Immature natural killer cell (primary cell): ENCODE measurements at regions not wholly inside any gene's neighbourhood (a gene's known extent, or its start where the extent isn't known, plus 50 kb on each side); places are given as distances from the start of the nearest gene placed in this dataset.
"Not testable (repeated sequence)": the region's sequence is repeated elsewhere in the genome, so short reads cannot be mapped to it uniquely, and the experiment has no call there.

Experiments
- DNase-seq, 3 donors: peaks; one replicate each; pipeline ENCODE4 v3.0.0; 2022; ENCODE audit warnings: mixed read lengths in 1 of 3
- H3K27ac Mint-ChIP-seq, 6 donors: one replicate each; pipeline ENCODE4 v1.8.0; 2020; ENCODE audit warnings: mixed read lengths in 6 of 6, mild to moderate bottlenecking in 5 of 6, inconsistent platforms in 4 of 6, moderate library complexity in 3 of 6
- H3K27me3 Mint-ChIP-seq, 3 donors: one replicate each; pipeline ENCODE4 v1.8.0; 2020 to 2021; ENCODE audit warnings: low read depth in 3 of 3, mild to moderate bottlenecking in 3 of 3, mixed read lengths in 3 of 3, moderate library complexity in 3 of 3, inconsistent platforms in 1 of 3
- H3K36me3 Mint-ChIP-seq, 3 donors: one replicate each; pipeline ENCODE4 v1.8.0; 2020; ENCODE audit warnings: mixed read lengths in 3 of 3, inconsistent platforms in 2 of 3, mild to moderate bottlenecking in 2 of 3
- H3K4me1 Mint-ChIP-seq, 2 donors: one replicate each; pipeline ENCODE4 v1.8.0; 2020; ENCODE audit warnings: inconsistent platforms in 2 of 2, mild to moderate bottlenecking in 2 of 2, mixed read lengths in 2 of 2, moderate library complexity in 1 of 2
- H3K4me3 Mint-ChIP-seq, 5 donors: one replicate each; pipeline ENCODE4 v1.8.0; 2020; ENCODE audit warnings: mild to moderate bottlenecking in 5 of 5, mixed read lengths in 5 of 5, inconsistent platforms in 3 of 5, moderate library complexity in 3 of 5
- H3K9me3 Mint-ChIP-seq, 6 donors: one replicate each; pipeline ENCODE4 v1.8.0; 2020; ENCODE audit warnings: mild to moderate bottlenecking in 6 of 6, mixed read lengths in 6 of 6, inconsistent platforms in 4 of 6, moderate library complexity in 3 of 6

DNA sequence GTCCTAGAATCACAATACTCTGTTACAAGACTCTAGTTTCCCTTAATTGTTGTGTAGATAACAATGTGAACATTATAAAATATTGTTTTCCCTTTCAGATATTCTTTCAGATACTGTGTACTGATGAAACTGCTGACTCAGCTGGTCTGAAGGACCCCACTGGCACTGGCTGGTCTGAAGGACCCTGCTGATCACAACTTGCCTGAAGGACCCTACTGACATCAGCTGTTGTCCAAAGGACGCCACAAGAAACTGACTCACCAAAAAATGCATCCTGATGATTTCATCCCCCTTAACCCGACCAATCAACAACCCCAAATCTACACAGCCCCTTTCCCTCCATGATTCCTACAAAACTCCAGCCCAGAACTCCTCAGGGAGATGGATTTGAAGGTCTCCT is 258.8 kb upstream of the GNPDA2 start:
- Mint-ChIP-seq H3K4me3 (no peak overlapping the region), H3K36me3 (no peaks in the 10 kb centered on the region), H3K9me3 (peaks cover 11 to 39% (median 19%) of the 10 kb centered on the region in 6 donors), H3K27ac (no peak overlapping the region), H3K27me3 (peaks cover 0 to 3% (median 0%) of the 10 kb centered on the region in 3 donors), H3K4me1 (no peaks in the 10 kb centered on the region)
- DNase-seq = no peak

DNA sequence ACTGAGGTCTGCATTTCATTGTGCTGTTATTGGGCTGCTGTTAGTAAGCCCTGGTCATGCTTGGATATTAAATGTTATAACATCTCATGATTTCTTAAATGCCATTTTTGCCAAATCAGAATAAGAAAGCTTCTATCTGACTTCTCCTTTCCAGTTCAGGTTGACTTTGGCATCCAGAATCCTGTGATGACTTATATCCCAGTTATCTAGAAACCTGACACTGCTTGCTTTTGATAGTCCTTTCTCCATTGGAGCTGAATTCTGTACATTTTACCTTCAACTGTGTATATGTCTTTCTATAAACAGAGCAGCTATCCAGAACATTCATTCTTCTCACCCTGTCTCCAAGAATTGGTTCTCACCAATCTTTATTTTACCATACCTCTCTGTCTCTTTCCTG is 257.7 kb upstream of the GNPDA2 start:
- H3K27me3 Mint-ChIP-seq = peaks cover 0 to 3% (median 0%) of the 10 kb centered on the region in 3 donors
- no peaks in the 10 kb centered on the region for H3K36me3 Mint-ChIP-seq
- H3K27ac Mint-ChIP-seq = no peak overlapping the region
- no peak for DNase-seq
- H3K9me3 Mint-ChIP-seq = peaks cover 13 to 35% (median 17%) of the 10 kb centered on the region in 6 donors
- H3K4me1 Mint-ChIP-seq = no peaks in the 10 kb centered on the region
- no peak overlapping the region for H3K4me3 Mint-ChIP-seq

DNA sequence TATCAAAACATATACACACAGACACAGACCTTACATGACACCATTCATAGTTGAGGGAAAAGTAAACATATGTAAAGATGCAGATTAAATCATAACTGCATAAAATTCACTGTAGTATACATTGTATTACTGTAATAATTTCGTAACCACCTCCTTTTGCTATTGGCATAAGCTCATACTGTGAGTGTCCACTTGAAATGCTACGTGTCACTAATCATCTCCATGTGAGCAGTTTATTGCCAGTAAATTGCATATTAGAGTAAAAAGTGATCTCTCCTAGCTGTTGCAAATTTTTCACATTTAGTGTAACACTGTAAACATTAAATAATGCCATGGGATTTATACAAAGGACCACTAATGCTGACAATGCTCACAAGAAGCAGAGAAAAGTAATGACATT is 256.7 kb upstream of the GNPDA2 start:
- H3K4me1 Mint-ChIP-seq = no peaks in the 10 kb centered on the region
- peaks cover 0 to 3% (median 0%) of the 10 kb centered on the region in 3 donors for H3K27me3 Mint-ChIP-seq
- no peak overlapping the region for H3K4me3 Mint-ChIP-seq
- no peak overlapping the region for H3K27ac Mint-ChIP-seq
- DNase-seq = no peak
- no peaks in the 10 kb centered on the region for H3K36me3 Mint-ChIP-seq
- H3K9me3 Mint-ChIP-seq = peaks cover 10 to 28% (median 12%) of the 10 kb centered on the region in 6 donors

DNA sequence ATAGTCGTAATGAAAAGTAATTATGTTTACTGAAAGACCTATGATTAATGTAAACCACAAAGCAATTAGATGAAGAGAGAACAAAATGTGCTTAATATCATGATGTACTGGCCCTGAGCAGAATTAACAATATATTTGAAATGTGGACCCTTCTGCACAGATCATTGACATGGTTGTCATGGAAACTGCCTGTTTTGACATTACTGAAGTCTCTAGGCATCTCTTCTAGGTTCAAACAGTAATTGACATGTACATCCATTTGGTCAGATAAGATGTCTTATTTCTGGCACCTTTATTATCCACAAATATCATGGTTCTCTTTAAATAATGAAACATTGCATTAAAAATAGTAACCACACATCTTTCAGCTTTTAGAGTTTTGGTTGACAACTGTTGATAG is 251.7 kb upstream of the GNPDA2 start:
- DNase-seq = no peak
- no peak overlapping the region for H3K4me3 Mint-ChIP-seq
- no peak overlapping the region for H3K27ac Mint-ChIP-seq
- peaks cover 3 to 17% (median 8%) of the 10 kb centered on the region in 6 donors for H3K9me3 Mint-ChIP-seq
- H3K4me1 Mint-ChIP-seq = no peaks in the 10 kb centered on the region
- H3K27me3 Mint-ChIP-seq = no peaks in the 10 kb centered on the region
- no peaks in the 10 kb centered on the region for H3K36me3 Mint-ChIP-seq

DNA sequence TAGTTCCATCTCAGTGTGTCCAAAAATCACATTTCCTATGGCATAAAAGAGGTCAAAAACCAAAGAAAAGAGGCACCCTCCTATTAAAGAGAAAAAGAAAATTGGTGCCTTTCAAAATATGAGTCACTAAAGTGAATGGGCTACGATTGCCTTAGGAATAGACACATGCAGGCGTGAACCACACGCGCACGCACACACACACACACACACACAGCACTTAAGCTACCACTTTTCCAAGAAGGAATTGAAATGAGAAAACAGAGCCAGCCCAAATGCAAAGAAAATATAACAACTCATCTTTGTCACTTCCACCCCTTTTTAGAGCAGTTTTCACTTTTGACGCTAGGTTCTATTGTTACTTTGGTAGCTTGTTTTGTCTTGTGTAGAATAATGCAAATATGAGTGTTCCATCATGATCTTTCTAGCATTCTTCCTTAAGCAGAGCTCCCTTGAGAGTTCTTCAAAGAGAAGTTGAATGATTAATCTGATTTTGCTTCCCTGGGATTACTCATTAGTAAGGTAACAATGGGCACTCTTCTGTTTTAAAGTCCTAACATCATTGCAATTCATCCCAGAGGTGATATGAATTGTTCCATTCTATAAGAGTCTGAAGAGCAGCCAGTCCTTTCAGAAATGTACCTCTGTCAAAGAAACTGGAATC is 239.2 kb upstream of the GNPDA2 start:
- peaks cover 13 to 46% (median 28%) of the 10 kb centered on the region in 6 donors for H3K9me3 Mint-ChIP-seq
- H3K27me3 Mint-ChIP-seq = no peaks in the 10 kb centered on the region
- no peak overlapping the region for H3K4me3 Mint-ChIP-seq
- H3K4me1 Mint-ChIP-seq = no peaks in the 10 kb centered on the region
- no peak for DNase-seq
- no peak overlapping the region for H3K27ac Mint-ChIP-seq
- no peaks in the 10 kb centered on the region for H3K36me3 Mint-ChIP-seq

DNA sequence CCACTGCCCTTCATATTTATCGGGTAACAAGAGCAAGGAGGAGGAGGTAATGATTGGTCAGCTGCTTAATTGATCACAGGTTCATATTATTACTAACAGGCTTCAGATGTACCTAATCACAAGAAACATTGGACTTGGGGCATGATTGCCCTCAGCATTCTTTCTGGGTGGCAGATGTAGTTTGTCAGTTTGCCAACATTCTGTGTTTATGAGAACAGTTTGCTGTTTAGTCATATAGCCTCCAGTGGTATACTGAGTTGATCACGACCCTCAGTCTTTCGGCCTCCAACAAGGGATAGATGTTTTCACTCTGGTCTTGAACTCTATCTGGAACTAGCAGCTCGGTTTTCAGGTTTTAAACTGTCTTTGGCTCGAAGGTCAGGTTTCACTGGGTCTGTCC is 237.7 kb upstream of the GNPDA2 start:
- DNase-seq, H3K4me1 Mint-ChIP-seq, H3K4me3 Mint-ChIP-seq, H3K36me3 Mint-ChIP-seq, H3K27me3 Mint-ChIP-seq, H3K27ac Mint-ChIP-seq: not testable (repeated sequence)
- peaks cover 15 to 59% (median 33%) of the 10 kb centered on the region in 6 donors for H3K9me3 Mint-ChIP-seq

DNA sequence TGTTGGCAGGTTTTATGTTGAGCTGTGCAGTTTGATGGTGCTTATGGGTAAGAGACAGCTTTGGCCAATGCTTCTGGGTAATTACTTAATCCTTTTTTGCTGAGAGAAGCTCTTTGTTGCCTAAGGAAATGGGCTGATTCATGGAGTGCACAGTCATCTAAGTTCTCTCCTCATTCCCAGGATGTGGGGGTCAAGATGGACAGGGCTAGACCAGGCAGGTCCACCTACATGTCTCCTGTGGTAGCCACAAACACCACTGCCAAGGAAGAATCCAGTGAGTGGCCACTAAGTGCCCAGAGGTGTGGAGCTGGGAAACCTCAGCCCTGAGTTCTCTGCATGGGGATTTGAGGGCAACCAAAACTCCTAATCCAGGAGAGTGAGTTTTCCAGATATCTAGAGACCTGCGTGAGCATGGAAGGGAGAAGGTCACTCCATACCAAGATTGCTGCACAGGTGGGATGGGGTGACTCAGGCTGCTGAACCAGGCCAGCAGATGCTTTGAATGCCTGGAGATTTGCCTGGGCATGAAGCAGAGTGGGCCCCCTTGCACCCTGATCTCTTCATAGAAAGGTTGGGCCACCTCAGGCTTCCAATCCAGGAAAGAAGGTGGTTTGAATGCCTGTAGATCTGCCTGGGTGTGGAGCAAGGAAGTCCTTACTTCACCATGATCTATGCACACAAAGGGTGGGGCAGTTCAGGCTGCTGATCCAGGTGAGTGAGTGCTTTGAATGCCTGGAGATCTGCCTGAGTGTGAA is 234.8 kb upstream of the GNPDA2 start:
- Mint-ChIP-seq H3K36me3 (no peaks in the 10 kb centered on the region), H3K4me3 (no peak overlapping the region), H3K27me3 (no peaks in the 10 kb centered on the region), H3K27ac (no peak overlapping the region), H3K4me1 (no peaks in the 10 kb centered on the region), H3K9me3 (peaks cover 18 to 62% (median 42%) of the 10 kb centered on the region in 6 donors)
- DNase-seq = no peak

DNA sequence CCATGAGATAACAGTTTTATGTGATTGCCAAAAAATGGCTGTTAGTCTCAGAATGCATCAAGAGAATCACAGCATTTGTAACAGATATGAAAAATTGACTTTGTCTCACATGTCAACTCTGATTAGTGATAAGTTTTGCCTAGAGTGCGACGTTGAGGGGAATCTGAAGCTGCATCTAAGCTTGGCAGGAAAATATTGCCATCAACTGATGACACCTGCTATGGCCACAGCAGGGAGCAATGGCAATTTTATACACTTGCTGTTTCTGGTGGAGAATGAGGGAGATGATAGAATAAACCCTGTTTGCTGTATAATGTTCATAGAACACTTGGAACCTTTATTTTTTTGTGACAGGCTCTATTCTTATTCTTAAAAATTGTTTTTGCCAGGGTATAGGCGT is 205.4 kb upstream of the GNPDA2 start:
- H3K27me3 Mint-ChIP-seq = peaks cover 0 to 1% (median 0%) of the 10 kb centered on the region in 3 donors
- H3K36me3 Mint-ChIP-seq = no peaks in the 10 kb centered on the region
- no peak overlapping the region for H3K4me3 Mint-ChIP-seq
- no peaks in the 10 kb centered on the region for H3K4me1 Mint-ChIP-seq
- peaks cover 2 to 9% (median 6%) of the 10 kb centered on the region in 6 donors for H3K9me3 Mint-ChIP-seq
- H3K27ac Mint-ChIP-seq = no peak overlapping the region
- no peak for DNase-seq

DNA sequence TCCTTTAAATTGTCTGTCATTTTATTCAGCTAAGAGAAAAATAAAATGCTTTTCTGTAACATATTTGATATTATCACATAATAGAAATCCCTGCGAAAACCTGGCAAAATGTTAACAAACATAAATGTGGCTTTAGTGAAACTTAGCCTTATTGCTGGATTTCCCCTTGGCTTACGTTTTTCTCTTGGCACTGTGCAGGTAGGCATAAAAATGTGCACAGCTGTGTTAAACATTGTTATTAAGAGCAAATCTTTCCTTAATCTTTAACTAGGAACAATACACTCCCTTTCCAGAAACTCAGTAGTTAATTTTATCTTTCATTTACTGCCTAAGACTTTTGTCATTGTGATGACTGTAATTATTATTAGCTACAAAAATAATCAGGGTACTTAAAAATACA is 202.4 kb upstream of the GNPDA2 start:
- Mint-ChIP-seq H3K27me3 (peaks cover 0 to 5% (median 0%) of the 10 kb centered on the region in 3 donors), H3K9me3 (peaks cover 0 to 10% (median 4%) of the 10 kb centered on the region in 6 donors), H3K36me3 (no peaks in the 10 kb centered on the region), H3K27ac (no peak overlapping the region), H3K4me3 (no peak overlapping the region), H3K4me1 (no peaks in the 10 kb centered on the region)
- no peak for DNase-seq

DNA sequence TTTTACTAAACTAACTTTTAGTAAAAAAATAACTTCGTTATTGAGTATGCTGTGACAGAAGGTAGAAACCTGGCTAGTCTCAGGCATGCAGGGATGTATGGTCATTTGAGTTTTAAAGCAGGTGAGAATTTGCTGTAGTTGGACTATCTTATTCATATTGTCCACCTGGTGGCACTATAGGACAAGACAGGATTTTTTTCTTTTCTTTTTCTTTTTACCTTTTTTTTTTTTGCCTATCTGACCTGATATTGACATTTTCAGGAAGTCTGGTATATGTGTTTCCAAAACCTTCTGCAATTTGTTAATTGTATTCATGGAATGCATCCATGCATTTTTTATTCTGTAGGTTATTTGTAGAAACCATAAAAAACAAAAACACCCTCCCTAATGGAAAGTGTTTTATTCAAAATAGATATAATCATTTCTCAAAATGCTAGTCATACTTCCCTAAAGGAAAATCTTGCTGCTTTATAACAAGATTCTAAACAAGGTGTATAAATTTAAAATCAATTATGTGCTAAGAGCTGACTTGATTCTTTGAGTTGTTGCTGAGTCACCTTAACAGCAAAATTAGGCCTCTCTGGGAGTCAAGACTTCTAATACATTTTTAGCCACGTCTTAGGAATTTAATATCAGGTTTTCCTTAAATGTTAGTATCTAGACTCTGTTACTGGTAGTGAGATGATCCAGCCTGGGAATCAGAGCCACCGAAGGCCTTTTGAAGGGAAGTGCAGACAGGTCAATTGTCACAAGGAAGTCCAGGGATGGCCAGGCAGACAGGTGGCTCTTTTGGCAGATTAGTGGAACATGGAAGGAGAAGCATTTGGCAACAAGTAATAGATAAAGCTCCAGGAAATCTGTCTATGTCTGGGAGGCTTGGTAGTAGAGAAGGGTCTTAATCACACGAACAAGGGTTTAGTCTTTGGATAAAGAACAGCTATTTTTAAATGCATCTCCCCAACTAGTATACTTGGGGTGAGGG is 201.3 kb upstream of the GNPDA2 start:
- Mint-ChIP-seq H3K4me3 (no peak overlapping the region), H3K36me3 (no peaks in the 10 kb centered on the region), H3K27me3 (peaks cover 0 to 5% (median 0%) of the 10 kb centered on the region in 3 donors), H3K9me3 (peaks cover 0 to 10% (median 4%) of the 10 kb centered on the region in 6 donors), H3K27ac (no peak overlapping the region), H3K4me1 (no peaks in the 10 kb centered on the region)
- DNase-seq = no peak

DNA sequence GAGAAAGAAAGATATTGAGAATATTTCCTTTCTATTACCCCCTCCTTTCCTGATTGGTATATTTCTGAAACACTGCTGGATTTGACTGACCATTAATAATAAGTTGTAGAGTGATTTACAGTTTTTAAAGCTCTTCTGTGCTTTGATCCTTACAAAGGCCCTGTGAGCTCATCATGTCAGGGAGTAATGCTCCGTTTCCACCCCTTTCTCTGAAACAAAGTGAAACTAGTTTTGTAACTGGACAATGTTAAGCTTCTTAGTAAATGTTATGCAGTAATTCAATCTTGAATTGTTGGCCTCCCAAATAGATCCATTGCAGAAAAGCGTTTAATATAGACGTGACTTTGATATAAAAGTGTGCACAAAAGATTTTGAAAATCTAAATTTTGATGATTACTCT is 190.1 kb upstream of the GNPDA2 start:
- H3K36me3 Mint-ChIP-seq = no peaks in the 10 kb centered on the region
- no peak overlapping the region for H3K27ac Mint-ChIP-seq
- no peaks in the 10 kb centered on the region for H3K27me3 Mint-ChIP-seq
- H3K4me1 Mint-ChIP-seq = no peaks in the 10 kb centered on the region
- peaks cover 0 to 18% (median 12%) of the 10 kb centered on the region in 6 donors for H3K9me3 Mint-ChIP-seq
- peak overlapping the region in 3 of 5 donors; percentile 10 to 47 (median 25) for H3K4me3 Mint-ChIP-seq
- DNase-seq = no peak

DNA sequence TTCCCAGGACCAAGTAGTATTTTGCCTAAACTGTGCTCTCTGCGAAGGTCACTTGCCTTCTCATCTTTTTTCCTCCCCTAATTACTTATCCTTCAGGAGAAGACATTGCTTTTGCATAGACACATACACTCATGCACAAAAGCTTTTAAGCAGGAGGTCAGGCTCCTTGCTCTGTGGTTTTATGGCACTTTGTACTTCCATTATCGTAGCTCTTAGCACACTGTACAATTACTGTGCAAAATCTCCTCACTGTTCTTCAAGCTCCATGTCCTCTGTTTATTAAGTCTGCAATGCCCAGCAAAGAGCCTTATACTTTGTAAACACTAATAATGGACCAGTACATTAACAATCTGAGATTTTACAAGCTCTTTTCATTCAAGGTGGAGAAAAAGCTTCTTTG is 188.4 kb upstream of the GNPDA2 start:
- H3K36me3 Mint-ChIP-seq = no peaks in the 10 kb centered on the region
- H3K4me3 Mint-ChIP-seq = no peak overlapping the region
- no peak overlapping the region for H3K27ac Mint-ChIP-seq
- no peaks in the 10 kb centered on the region for H3K4me1 Mint-ChIP-seq
- H3K9me3 Mint-ChIP-seq = peaks cover 0 to 18% (median 11%) of the 10 kb centered on the region in 6 donors
- no peaks in the 10 kb centered on the region for H3K27me3 Mint-ChIP-seq
- DNase-seq = no peak

DNA sequence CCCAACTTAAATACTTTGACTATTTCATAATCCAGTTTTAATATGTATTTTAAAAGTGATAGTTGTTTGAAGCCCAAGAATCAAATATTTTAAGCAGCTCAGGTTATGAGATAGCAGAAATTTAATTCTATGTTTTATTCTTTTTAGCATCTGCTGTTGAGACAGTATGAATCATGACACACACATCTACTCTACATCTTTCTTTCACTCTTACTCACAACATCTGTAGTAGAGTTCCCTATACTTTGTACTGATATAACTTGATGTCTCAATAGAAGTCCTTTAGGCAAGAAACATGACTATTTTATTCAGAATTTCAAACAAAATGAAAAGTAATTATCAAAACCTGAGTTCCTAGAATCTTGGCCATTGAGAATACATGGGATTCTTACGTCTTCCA is 187.9 kb upstream of the GNPDA2 start:
- no peaks in the 10 kb centered on the region for H3K27me3 Mint-ChIP-seq
- H3K9me3 Mint-ChIP-seq = peaks cover 0 to 15% (median 9%) of the 10 kb centered on the region in 6 donors
- no peak for DNase-seq
- H3K36me3 Mint-ChIP-seq = no peaks in the 10 kb centered on the region
- no peak overlapping the region for H3K4me3 Mint-ChIP-seq
- H3K4me1 Mint-ChIP-seq = no peaks in the 10 kb centered on the region
- H3K27ac Mint-ChIP-seq = no peak overlapping the region

DNA sequence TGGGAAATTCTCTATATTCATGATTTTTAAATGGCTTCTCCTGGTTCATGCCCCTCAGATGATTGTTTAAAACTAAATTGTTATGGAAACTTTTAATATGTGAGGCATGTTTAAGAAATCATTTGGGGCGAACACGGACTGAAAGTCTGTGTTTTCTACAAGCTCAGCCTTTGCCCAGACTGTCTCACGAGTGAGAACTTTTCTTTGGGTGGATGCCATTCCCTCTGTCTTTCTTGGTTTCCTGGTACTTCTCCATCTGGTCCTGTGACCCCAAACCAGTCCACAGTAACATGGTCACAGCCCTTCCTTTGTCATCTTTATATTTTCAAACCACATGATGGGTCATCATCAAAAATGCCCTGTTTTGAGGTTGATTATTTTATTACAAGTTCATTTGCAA is 186.6 kb upstream of the GNPDA2 start:
- H3K4me1 Mint-ChIP-seq = no peaks in the 10 kb centered on the region
- H3K4me3 Mint-ChIP-seq = no peak overlapping the region
- H3K9me3 Mint-ChIP-seq = peaks cover 0 to 13% (median 7%) of the 10 kb centered on the region in 6 donors
- H3K27ac Mint-ChIP-seq = no peak overlapping the region
- H3K27me3 Mint-ChIP-seq = no peaks in the 10 kb centered on the region
- no peak for DNase-seq
- H3K36me3 Mint-ChIP-seq = no peaks in the 10 kb centered on the region
